Astrocyte (in vitro differentiated cells and primary cell): ENCODE measurements at regions not wholly inside any gene's neighbourhood (a gene's known extent, or its start where the extent isn't known, plus 50 kb on each side); places are given as distances from the start of the nearest gene placed in this dataset.

Experiments used
- DNase-seq: peaks from one replicate; pipeline ENCODE4 v3.0.0-alpha.2; 2010; ENCODE audit warnings: low read depth
- FAIRE-seq: peaks from 2 replicates; lab custom pipeline; 2011; peaks lifted over from hg19 to GRCh38; lab: Jason Lieb, UNC
- H2AFZ ChIP-seq: 2 replicates; pipeline ENCODE4 v1.6.0; 2012; ENCODE audit warnings: low read depth, low read length, inconsistent platforms
- H3K27ac ChIP-seq: 2 replicates; pipeline ENCODE4 v1.5.1; 2011; ENCODE audit warnings: low read depth, low read length, inconsistent platforms
- H3K27me3 ChIP-seq: 2 replicates; pipeline ENCODE4 v1.6.0; 2011; ENCODE audit warnings: low read length, inconsistent platforms; ENCODE audit not compliant: insufficient read depth
- H3K36me3 ChIP-seq: 2 replicates; pipeline ENCODE4 v1.5.1; 2011; ENCODE audit warnings: low read length, inconsistent platforms; ENCODE audit not compliant: insufficient read depth
- H3K4me1 ChIP-seq: 2 replicates; pipeline ENCODE4 v1.5.1; 2011; ENCODE audit warnings: low read length, inconsistent platforms; ENCODE audit not compliant: insufficient read depth
- H3K4me2 ChIP-seq: 2 replicates; pipeline ENCODE4 v1.6.0; 2012; ENCODE audit warnings: low read length, inconsistent platforms
- H3K4me3 ChIP-seq: 2 replicates; pipeline ENCODE4 v1.5.1; 2011; ENCODE audit warnings: low read depth, mild to moderate bottlenecking, low read length, inconsistent platforms; ENCODE audit not compliant: insufficient read depth
- H3K79me2 ChIP-seq: 2 replicates; pipeline ENCODE4 v1.6.0; 2012; ENCODE audit warnings: mild to moderate bottlenecking, low read length, inconsistent platforms; ENCODE audit not compliant: insufficient read depth
- H3K9ac ChIP-seq: 2 replicates; pipeline ENCODE4 v1.6.0; 2012; ENCODE audit warnings: mild to moderate bottlenecking, low read length, inconsistent platforms
- H3K9me3 ChIP-seq: 2 replicates; pipeline ENCODE4 v1.5.1; 2012; ENCODE audit warnings: low read depth, mild to moderate bottlenecking, low read length, inconsistent platforms; ENCODE audit not compliant: insufficient read depth
- H4K20me1 ChIP-seq: 2 replicates; pipeline ENCODE4 v1.6.0; 2012; ENCODE audit warnings: low read length, inconsistent platforms; ENCODE audit not compliant: insufficient read depth
- H3K27ac Mint-ChIP-seq: one replicate; pipeline ENCODE4 v1.8.0; 2021; ENCODE audit warnings: mild to moderate bottlenecking, mixed read lengths; ENCODE audit not compliant: unreplicated experiment
- H3K27me3 Mint-ChIP-seq: one replicate; pipeline ENCODE4 v1.8.0; 2021; ENCODE audit warnings: low read depth, mixed read lengths; ENCODE audit not compliant: unreplicated experiment
- H3K36me3 Mint-ChIP-seq: one replicate; pipeline ENCODE4 v1.8.0; 2021; ENCODE audit warnings: low read depth, mixed read lengths; ENCODE audit not compliant: unreplicated experiment
- H3K4me1 Mint-ChIP-seq: one replicate; pipeline ENCODE4 v1.8.0; 2021; ENCODE audit warnings: low read depth, mixed read lengths; ENCODE audit not compliant: unreplicated experiment
- H3K4me3 Mint-ChIP-seq: one replicate; pipeline ENCODE4 v1.8.0; 2021; ENCODE audit warnings: mild to moderate bottlenecking, moderate library complexity, mixed read lengths; ENCODE audit not compliant: unreplicated experiment
- H3K9me3 Mint-ChIP-seq: one replicate; pipeline ENCODE4 v1.8.0; 2021; ENCODE audit warnings: mild to moderate bottlenecking, mixed read lengths; ENCODE audit not compliant: unreplicated experiment
- CTCF ChIP-seq: IDR thresholded peaks from 2 replicates; pipeline ENCODE4 v1.5.1; 2011; ENCODE audit warnings: low read depth, mild to moderate bottlenecking, inconsistent platforms, low read length, moderate library complexity; ENCODE audit not compliant: insufficient read depth
- EZH2 ChIP-seq: IDR thresholded peaks from 2 replicates; pipeline ENCODE4 v1.6.1; 2012; ENCODE audit warnings: mild to moderate bottlenecking, low read length, inconsistent platforms; ENCODE audit not compliant: insufficient read depth

- Histone ChIP-seq H3K4me3 (no peak overlapping the region), H3K4me2 (no peak overlapping the region), H2AFZ (no peak overlapping the region), H4K20me1 (no peaks in the 10 kb centered on the region), H3K9ac (no peak overlapping the region), H3K79me2 (no peaks in the 10 kb centered on the region), H3K36me3 (no peaks in the 10 kb centered on the region), H3K27me3 (no peaks in the 10 kb centered on the region), H3K4me1 (no peaks in the 10 kb centered on the region), H3K27ac (no peak overlapping the region), H3K9me3 (no peaks in the 10 kb centered on the region)
- H3K4me1 Mint-ChIP-seq: no peaks in the 10 kb centered on the region
- FAIRE-seq (no peak), DNase-seq (no peak)
- H3K27me3 Mint-ChIP-seq: no peaks in the 10 kb centered on the region
- H3K4me3 Mint-ChIP-seq: no peak overlapping the region
- no peak overlapping the region for H3K27ac Mint-ChIP-seq
- TF ChIP-seq EZH2: no peak
- no peak for TF ChIP-seq CTCF
- no peaks in the 10 kb centered on the region for H3K9me3 Mint-ChIP-seq
- H3K36me3 Mint-ChIP-seq: no peaks in the 10 kb centered on the region
These were observed 1224.5 kb downstream of the PCDH18 start for GRCh38 chr4:136307765-136308164.

GRCh38 chr4:136306361-136306760 lies 1225.9 kb downstream of the PCDH18 start:
- no peak overlapping the region for H3K4me3 Mint-ChIP-seq
- Histone ChIP-seq H3K27ac (no peak overlapping the region), H3K4me3 (no peak overlapping the region), H3K9ac (no peak overlapping the region), H4K20me1 (no peaks in the 10 kb centered on the region), H3K36me3 (no peaks in the 10 kb centered on the region), H2AFZ (no peak overlapping the region), H3K9me3 (no peaks in the 10 kb centered on the region), H3K27me3 (no peaks in the 10 kb centered on the region), H3K4me2 (no peak overlapping the region), H3K79me2 (no peaks in the 10 kb centered on the region), H3K4me1 (no peaks in the 10 kb centered on the region)
- H3K4me1 Mint-ChIP-seq: no peaks in the 10 kb centered on the region
- no peak for FAIRE-seq
- TF ChIP-seq EZH2: no peak
- no peak for TF ChIP-seq CTCF
- no peaks in the 10 kb centered on the region for H3K36me3 Mint-ChIP-seq
- no peak for DNase-seq
- H3K27me3 Mint-ChIP-seq: no peaks in the 10 kb centered on the region
- H3K27ac Mint-ChIP-seq: no peak overlapping the region
- no peaks in the 10 kb centered on the region for H3K9me3 Mint-ChIP-seq

- Histone ChIP-seq H3K79me2 (no peaks in the 10 kb centered on the region), H3K9me3 (no peaks in the 10 kb centered on the region), H3K4me1 (no peaks in the 10 kb centered on the region), H3K27ac (no peak overlapping the region), H4K20me1 (no peaks in the 10 kb centered on the region), H3K9ac (no peak overlapping the region), H3K4me3 (no peak overlapping the region), H3K36me3 (no peaks in the 10 kb centered on the region), H3K4me2 (no peak overlapping the region), H2AFZ (no peak overlapping the region), H3K27me3 (no peaks in the 10 kb centered on the region)
- Mint-ChIP-seq H3K27me3 (no peaks in the 10 kb centered on the region), H3K9me3 (no peaks in the 10 kb centered on the region), H3K4me3 (no peak overlapping the region), H3K27ac (no peak overlapping the region), H3K36me3 (no peaks in the 10 kb centered on the region), H3K4me1 (no peaks in the 10 kb centered on the region)
- no peak for FAIRE-seq
- TF ChIP-seq EZH2: no peak
- no peak for TF ChIP-seq CTCF
- no peak for DNase-seq
These were observed 1229.7 kb downstream of the PCDH18 start for GRCh38 chr4:136302566-136302965.
